NB4 (cell line): ENCODE measurements at regions not wholly inside any gene's neighbourhood (a gene's known extent, or its start where the extent isn't known, plus 50 kb on each side); places are given as distances from the start of the nearest gene placed in this dataset.

Source experiments
- MYC ChIP-seq: IDR thresholded peaks from 2 replicates; pipeline ENCODE4 v1.6.1; 2011; ENCODE audit warnings: low read depth, low read length
- POLR2A ChIP-seq: IDR thresholded peaks from 2 replicates; pipeline ENCODE4 v1.6.1; 2011; ENCODE audit warnings: mild to moderate bottlenecking; ENCODE audit not compliant: insufficient read length; ENCODE audit errors: extremely low read depth
- TF ChIP-seq, protein P1 (sequence below): IDR thresholded peaks from one replicate; pipeline ENCODE4 v1.5.1; 2012; ENCODE audit warnings: low read depth, low read length

DNA sequence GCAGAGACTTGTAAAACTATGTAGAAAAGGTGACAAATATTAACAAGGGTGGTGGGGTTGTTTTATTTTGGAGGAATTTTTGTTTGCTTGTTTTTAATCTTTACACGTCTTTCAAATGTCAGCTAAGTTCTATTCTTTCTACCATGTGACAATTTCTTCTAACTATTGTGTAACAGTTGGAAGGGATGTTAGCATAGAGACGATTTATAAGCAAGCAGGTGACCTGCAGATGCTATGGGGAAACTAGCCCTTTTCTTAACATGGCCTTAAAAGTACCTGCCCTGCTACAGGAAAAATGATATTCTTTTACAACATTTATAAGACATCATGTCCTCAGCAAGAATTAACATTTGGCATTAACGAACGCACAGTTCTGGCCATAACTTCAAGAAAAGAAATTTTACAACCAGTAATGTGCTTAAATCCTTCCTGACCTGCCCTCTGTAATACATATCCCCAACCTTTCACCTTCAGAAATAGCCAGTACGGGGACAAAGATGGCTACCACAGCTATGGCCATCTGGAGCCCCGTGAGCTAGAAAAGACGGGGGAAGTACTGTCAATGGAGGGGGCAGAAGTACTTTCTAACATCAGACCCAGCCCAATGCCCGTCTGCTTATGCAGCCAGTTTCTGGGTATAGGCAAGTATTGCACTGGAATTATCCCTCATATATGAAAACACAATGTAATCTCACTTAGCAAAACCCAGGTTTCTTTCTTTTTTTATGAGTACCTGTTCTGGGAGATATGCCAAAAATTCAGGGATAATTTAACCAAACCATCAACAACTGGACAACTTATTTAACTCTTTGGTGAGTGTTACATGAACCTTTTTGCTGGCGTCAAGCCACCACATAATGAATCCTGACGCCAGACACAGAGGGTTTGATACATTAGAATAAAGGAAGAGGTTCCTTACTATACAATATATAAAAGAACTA is 67.7 kb upstream of the NR2F2 start:
- TF ChIP-seq, protein P1, sequence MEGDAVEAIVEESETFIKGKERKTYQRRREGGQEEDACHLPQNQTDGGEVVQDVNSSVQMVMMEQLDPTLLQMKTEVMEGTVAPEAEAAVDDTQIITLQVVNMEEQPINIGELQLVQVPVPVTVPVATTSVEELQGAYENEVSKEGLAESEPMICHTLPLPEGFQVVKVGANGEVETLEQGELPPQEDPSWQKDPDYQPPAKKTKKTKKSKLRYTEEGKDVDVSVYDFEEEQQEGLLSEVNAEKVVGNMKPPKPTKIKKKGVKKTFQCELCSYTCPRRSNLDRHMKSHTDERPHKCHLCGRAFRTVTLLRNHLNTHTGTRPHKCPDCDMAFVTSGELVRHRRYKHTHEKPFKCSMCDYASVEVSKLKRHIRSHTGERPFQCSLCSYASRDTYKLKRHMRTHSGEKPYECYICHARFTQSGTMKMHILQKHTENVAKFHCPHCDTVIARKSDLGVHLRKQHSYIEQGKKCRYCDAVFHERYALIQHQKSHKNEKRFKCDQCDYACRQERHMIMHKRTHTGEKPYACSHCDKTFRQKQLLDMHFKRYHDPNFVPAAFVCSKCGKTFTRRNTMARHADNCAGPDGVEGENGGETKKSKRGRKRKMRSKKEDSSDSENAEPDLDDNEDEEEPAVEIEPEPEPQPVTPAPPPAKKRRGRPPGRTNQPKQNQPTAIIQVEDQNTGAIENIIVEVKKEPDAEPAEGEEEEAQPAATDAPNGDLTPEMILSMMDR: no peak
- TF ChIP-seq POLR2A (no peak), MYC (no peak)
